ENCODE measurements at regions not wholly inside any gene's neighbourhood (a gene's known extent, or its start where the extent isn't known, plus 50 kb on each side); places are given as distances from the start of the nearest gene placed in this dataset.
"Not testable (repeated sequence)": the region's sequence is repeated elsewhere in the genome, so short reads cannot be mapped to it uniquely, and the experiment has no call there.

DNA sequence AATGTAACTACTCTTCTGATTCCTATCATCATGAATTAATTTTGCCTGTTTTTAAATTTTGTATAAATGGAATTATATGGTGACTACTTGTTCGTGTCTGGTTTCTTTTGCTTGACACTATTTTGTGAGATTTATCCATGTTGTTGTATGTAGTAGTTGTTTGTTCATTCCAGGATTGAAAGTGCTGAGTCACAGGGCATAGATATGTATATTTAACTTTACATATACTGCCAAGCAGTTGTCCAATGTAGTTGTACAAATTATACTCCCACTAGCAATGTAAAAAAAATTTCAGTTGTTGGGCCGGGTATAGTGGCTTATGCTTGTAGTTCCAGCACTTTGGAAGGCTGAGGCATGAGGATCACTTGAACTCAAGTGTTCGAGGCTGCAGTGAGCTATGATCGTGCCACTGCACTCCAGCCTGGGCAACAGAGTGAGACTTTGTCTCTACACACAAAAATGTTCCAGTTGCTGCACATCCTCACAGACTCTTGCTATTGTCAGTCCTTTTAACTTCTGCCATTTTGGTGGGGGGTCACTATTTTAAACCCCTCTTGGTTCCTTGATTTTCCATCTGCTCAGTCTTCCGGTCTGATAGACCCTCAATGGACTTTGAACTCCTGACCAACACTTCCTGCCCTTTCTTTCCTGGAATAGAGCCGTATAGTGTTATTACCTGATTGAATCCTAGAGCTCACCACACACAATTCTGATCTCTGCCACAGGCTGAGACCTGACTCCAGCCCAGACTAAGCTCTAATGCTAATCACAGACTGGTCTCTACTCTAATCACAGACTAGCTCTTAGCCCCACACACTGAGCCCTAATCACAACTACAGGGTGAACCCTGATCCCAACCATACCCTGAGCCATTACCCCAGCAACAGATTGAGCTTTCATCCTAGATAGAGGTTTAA lies 69.3 kb upstream of the MELK start:
- no peak for ATAC-seq
- TF ChIP-seq GLIS3 (CRISPR knock-in tag; IDR thresholded peaks at IDR 0.05) (no peak), TOX (CRISPR knock-in tag; IDR thresholded peaks at IDR 0.05; ENCODE audit: borderline replicate concordance) (no peak), CSDC2 (CRISPR knock-in tag; IDR thresholded peaks at IDR 0.05) (no peak), ZNF565 (CRISPR knock-in tag; conservative IDR thresholded peaks at IDR 0.05; ENCODE audit: low read depth) (no peak), ISL1 (CRISPR knock-in tag; IDR thresholded peaks at IDR 0.05) (no peak), ARNTL (CRISPR knock-in tag; IDR thresholded peaks at IDR 0.05; ENCODE audit: borderline replicate concordance, low read depth) (no peak), SNAI2 (CRISPR knock-in tag; IDR thresholded peaks at IDR 0.05) (no peak), ZNF70 (CRISPR knock-in tag; IDR thresholded peaks at IDR 0.05) (no peak), RARB (CRISPR knock-in tag; IDR thresholded peaks at IDR 0.05) (no peak), ESRRG (CRISPR knock-in tag; IDR thresholded peaks at IDR 0.05) (no peak), TCF4 (CRISPR knock-in tag; IDR thresholded peaks at IDR 0.05; ENCODE audit: borderline replicate concordance) (no peak), BACH2 (CRISPR knock-in tag; IDR thresholded peaks at IDR 0.05; ENCODE audit: borderline replicate concordance) (no peak)
- TF ChIP-seq, protein P1, sequence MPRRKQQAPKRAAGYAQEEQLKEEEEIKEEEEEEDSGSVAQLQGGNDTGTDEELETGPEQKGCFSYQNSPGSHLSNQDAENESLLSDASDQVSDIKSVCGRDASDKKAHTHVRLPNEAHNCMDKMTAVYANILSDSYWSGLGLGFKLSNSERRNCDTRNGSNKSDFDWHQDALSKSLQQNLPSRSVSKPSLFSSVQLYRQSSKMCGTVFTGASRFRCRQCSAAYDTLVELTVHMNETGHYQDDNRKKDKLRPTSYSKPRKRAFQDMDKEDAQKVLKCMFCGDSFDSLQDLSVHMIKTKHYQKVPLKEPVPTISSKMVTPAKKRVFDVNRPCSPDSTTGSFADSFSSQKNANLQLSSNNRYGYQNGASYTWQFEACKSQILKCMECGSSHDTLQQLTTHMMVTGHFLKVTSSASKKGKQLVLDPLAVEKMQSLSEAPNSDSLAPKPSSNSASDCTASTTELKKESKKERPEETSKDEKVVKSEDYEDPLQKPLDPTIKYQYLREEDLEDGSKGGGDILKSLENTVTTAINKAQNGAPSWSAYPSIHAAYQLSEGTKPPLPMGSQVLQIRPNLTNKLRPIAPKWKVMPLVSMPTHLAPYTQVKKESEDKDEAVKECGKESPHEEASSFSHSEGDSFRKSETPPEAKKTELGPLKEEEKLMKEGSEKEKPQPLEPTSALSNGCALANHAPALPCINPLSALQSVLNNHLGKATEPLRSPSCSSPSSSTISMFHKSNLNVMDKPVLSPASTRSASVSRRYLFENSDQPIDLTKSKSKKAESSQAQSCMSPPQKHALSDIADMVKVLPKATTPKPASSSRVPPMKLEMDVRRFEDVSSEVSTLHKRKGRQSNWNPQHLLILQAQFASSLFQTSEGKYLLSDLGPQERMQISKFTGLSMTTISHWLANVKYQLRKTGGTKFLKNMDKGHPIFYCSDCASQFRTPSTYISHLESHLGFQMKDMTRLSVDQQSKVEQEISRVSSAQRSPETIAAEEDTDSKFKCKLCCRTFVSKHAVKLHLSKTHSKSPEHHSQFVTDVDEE (CRISPR knock-in tag; IDR thresholded peaks at IDR 0.05), result no peak

- TF ChIP-seq, protein P2, sequence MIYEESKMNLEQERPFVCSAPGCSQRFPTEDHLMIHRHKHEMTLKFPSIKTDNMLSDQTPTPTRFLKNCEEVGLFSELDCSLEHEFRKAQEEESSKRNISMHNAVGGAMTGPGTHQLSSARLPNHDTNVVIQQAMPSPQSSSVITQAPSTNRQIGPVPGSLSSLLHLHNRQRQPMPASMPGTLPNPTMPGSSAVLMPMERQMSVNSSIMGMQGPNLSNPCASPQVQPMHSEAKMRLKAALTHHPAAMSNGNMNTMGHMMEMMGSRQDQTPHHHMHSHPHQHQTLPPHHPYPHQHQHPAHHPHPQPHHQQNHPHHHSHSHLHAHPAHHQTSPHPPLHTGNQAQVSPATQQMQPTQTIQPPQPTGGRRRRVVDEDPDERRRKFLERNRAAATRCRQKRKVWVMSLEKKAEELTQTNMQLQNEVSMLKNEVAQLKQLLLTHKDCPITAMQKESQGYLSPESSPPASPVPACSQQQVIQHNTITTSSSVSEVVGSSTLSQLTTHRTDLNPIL (CRISPR knock-in tag; IDR thresholded peaks at IDR 0.05; ENCODE audit: low read depth), result no peak
- TF ChIP-seq ISL1 (CRISPR knock-in tag; IDR thresholded peaks at IDR 0.05) (no peak), BACH2 (CRISPR knock-in tag; IDR thresholded peaks at IDR 0.05; ENCODE audit: borderline replicate concordance) (no peak), ZNF70 (CRISPR knock-in tag; IDR thresholded peaks at IDR 0.05) (no peak), ZFP3 (CRISPR knock-in tag; IDR thresholded peaks at IDR 0.05) (no peak), TOX (CRISPR knock-in tag; IDR thresholded peaks at IDR 0.05; ENCODE audit: borderline replicate concordance) (no peak), ZNF565 (CRISPR knock-in tag; conservative IDR thresholded peaks at IDR 0.05; ENCODE audit: low read depth) (no peak), SNAI2 (CRISPR knock-in tag; IDR thresholded peaks at IDR 0.05) (no peak), PPARA (CRISPR knock-in tag; IDR thresholded peaks at IDR 0.05; ENCODE audit: borderline replicate concordance) (no peak)
- ATAC-seq, result no peak
Measured at GRCh38 chr9:36501727-36502126, 71.0 kb upstream of the MELK start.

GRCh38 chr9:36500931-36501330 lies 71.8 kb upstream of the MELK start:
- ATAC-seq, result not testable (repeated sequence)

- ATAC-seq, result no peak; the same call in 2 of the 3 replicates
- TF ChIP-seq, protein P1 (CRISPR knock-in tag; IDR thresholded peaks at IDR 0.05), result no peak
- TF ChIP-seq RARB (CRISPR knock-in tag; IDR thresholded peaks at IDR 0.05) (no peak), PPARA (CRISPR knock-in tag; IDR thresholded peaks at IDR 0.05; ENCODE audit: borderline replicate concordance) (no peak), ZFP30 (CRISPR knock-in tag; IDR thresholded peaks at IDR 0.05) (no peak), TOX (CRISPR knock-in tag; IDR thresholded peaks at IDR 0.05; ENCODE audit: borderline replicate concordance) (no peak), ZC3H10 (CRISPR knock-in tag; IDR thresholded peaks at IDR 0.05) (no peak), CSDC2 (CRISPR knock-in tag; IDR thresholded peaks at IDR 0.05) (no peak), ZNF8 (CRISPR knock-in tag; IDR thresholded peaks at IDR 0.05) (no peak), GLIS3 (CRISPR knock-in tag; IDR thresholded peaks at IDR 0.05) (no peak), ZNF70 (CRISPR knock-in tag; IDR thresholded peaks at IDR 0.05) (no peak)
Measured at GRCh38 chr9:36499174-36499890, 73.4 kb upstream of the MELK start.

- ATAC-seq, result not testable (repeated sequence)
Measured at GRCh38 chr9:36493564-36493963, 79.1 kb upstream of the MELK start.
